ENCODE measurements at regions not wholly inside any gene's neighbourhood (a gene's known extent, or its start where the extent isn't known, plus 50 kb on each side); places are given as distances from the start of the nearest gene placed in this dataset.

DNA sequence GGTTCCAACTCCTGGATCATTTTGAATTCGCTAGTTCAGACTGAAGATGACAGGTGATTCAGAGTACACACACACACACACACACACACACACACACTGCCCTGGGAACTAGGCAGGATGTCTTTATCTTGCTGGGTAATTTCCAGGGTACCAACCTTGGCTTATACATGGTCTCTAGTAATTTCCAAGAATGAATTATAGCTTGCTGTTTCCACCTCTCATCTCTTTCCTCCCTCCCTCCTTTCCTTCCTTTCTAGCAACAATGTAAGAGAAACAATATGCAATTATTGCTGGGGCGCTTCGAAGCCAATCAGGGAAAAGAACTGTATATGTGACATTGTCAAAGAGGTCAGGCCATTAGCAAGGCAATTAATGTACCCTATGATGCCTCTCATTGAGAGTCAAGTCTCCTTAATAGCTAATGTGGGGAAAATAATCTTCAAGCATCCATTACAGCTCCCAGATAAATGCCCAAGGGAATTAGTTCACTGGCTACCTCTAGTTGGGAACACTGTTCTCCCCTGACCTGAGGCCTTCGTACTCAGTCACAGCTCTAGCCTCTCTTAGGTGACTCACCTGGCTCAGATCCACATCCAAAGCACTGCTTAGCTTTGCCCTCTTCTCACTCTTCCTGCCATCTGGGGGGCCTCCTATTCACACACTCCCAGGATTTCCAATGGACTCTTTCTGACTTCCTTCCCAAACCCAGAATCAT is 311.5 kb downstream of the PPP1R2C start:
- Histone ChIP-seq H4K20me1 (ENCODE audit: control insufficient read depth, insufficient read depth, low read depth, low read length) (no peaks in the 10 kb centered on the region), H3K27ac (ENCODE audit: low read depth, low read length) (no peak overlapping the region), H3K9me3 (ENCODE audit: control insufficient read depth, insufficient read depth, low read length) (no peaks in the 10 kb centered on the region), H3K9me2 (replicated peaks; ENCODE audit: control insufficient read depth, low read length) (no peaks in the 10 kb centered on the region), H3K4me2 (ENCODE audit: low read length) (no peak overlapping the region), H3F3A (ENCODE audit: control insufficient read depth, insufficient read depth) (no peaks in the 10 kb centered on the region), H3K36me3 (ENCODE audit: control insufficient read depth, low read length) (no peaks in the 10 kb centered on the region), H3K79me2 (ENCODE audit: control insufficient read depth, low read length) (no peaks in the 10 kb centered on the region), H3K27me3 (ENCODE audit: control insufficient read depth, low read length) (no peaks in the 10 kb centered on the region), H3K4me3 (ENCODE audit: low read length) (no peak overlapping the region), H3K4me1 (ENCODE audit: control insufficient read depth, low read length) (no peaks in the 10 kb centered on the region)
- TF ChIP-seq, protein P1, sequence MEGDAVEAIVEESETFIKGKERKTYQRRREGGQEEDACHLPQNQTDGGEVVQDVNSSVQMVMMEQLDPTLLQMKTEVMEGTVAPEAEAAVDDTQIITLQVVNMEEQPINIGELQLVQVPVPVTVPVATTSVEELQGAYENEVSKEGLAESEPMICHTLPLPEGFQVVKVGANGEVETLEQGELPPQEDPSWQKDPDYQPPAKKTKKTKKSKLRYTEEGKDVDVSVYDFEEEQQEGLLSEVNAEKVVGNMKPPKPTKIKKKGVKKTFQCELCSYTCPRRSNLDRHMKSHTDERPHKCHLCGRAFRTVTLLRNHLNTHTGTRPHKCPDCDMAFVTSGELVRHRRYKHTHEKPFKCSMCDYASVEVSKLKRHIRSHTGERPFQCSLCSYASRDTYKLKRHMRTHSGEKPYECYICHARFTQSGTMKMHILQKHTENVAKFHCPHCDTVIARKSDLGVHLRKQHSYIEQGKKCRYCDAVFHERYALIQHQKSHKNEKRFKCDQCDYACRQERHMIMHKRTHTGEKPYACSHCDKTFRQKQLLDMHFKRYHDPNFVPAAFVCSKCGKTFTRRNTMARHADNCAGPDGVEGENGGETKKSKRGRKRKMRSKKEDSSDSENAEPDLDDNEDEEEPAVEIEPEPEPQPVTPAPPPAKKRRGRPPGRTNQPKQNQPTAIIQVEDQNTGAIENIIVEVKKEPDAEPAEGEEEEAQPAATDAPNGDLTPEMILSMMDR (IDR thresholded peaks at IDR 0.05; ENCODE audit: low read depth, low read length, poor library complexity, severe bottlenecking) = no peak
- TF ChIP-seq EZH2phosphoT487 (IDR thresholded peaks at IDR 0.05; ENCODE audit: borderline replicate concordance, low read length) = no peak

DNA sequence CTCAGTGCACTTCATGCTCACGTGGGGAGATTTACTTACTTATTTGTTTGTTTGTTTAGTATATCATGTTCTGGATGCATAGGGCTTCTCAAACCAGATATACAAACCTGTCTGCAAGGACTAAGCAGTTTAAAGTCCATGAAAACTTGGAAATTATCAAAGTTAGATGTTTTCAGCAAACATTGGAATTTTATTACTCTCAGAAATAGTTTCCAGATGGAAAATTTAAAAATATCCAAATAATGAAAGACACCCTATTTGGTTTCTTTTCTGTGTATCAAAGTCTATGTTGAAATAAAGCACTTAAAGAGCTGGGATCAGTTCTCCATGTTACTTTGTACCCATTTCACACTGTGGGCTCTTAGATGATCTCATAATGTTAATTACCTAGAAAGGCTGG is 312.1 kb downstream of the PPP1R2C start:
- Histone ChIP-seq H3K79me2 (ENCODE audit: control insufficient read depth, low read length) (no peaks in the 10 kb centered on the region), H3K27ac (ENCODE audit: low read depth, low read length) (no peak overlapping the region), H3K9me2 (replicated peaks; ENCODE audit: control insufficient read depth, low read length) (no peaks in the 10 kb centered on the region), H3K27me3 (ENCODE audit: control insufficient read depth, low read length) (no peaks in the 10 kb centered on the region), H4K20me1 (ENCODE audit: control insufficient read depth, insufficient read depth, low read depth, low read length) (no peaks in the 10 kb centered on the region), H3K4me2 (ENCODE audit: low read length) (no peak overlapping the region), H3K36me3 (ENCODE audit: control insufficient read depth, low read length) (no peaks in the 10 kb centered on the region), H3K4me3 (ENCODE audit: low read length) (no peak overlapping the region), H3K9me3 (ENCODE audit: control insufficient read depth, insufficient read depth, low read length) (no peaks in the 10 kb centered on the region), H3F3A (ENCODE audit: control insufficient read depth, insufficient read depth) (no peaks in the 10 kb centered on the region), H3K4me1 (ENCODE audit: control insufficient read depth, low read length) (no peaks in the 10 kb centered on the region)
- TF ChIP-seq EZH2phosphoT487 (IDR thresholded peaks at IDR 0.05; ENCODE audit: borderline replicate concordance, low read length) = no peak
- TF ChIP-seq, protein P1 (IDR thresholded peaks at IDR 0.05; ENCODE audit: low read depth, low read length, poor library complexity, severe bottlenecking) = no peak

DNA sequence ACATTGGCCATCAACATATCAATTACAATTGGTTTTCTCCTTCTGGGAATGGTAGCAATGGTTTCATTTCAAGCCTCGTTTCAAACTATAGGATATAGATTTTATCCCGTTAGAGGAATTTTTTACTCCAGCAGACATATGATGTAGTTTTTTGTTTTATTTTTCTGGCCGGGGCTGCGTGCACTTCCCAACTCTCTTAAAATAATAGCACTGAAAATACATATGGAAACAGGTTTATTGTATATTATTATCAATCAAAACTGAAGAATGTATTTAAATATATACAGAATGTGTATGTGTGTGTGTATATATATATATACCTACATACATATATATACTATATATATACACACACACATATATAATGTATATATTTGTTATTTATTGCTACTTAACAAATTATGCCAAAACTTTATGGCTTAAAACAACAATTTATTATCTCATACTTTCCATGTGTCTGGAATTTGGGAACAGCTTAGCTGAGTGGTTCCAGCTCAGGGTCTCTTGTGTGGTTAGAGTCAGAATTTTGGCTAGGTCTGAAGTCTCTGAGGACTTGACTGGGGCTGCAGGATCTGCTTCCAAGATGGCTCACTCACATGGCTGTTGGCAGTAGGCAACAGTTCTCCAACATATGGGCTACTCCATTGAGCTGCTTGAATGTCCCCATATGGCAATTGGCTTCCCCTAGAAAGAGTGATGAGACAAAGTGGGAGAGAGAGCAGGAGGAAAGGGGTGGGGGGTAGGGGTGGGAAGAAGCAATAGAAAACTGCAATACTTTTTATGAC is 314.1 kb downstream of the PPP1R2C start:
- H3K4me2 ChIP-seq (ENCODE audit: low read length) = no peak overlapping the region
- H3K9me2 ChIP-seq (replicated peaks; ENCODE audit: control insufficient read depth, low read length) = no peaks in the 10 kb centered on the region
- H3K27me3 ChIP-seq (ENCODE audit: control insufficient read depth, low read length) = no peaks in the 10 kb centered on the region
- H3K79me2 ChIP-seq (ENCODE audit: control insufficient read depth, low read length) = no peaks in the 10 kb centered on the region
- no peaks in the 10 kb centered on the region for H3K9me3 ChIP-seq (ENCODE audit: control insufficient read depth, insufficient read depth, low read length)
- TF ChIP-seq, protein P1 (IDR thresholded peaks at IDR 0.05; ENCODE audit: low read depth, low read length, poor library complexity, severe bottlenecking) = no peak
- TF ChIP-seq EZH2phosphoT487 (IDR thresholded peaks at IDR 0.05; ENCODE audit: borderline replicate concordance, low read length) = no peak
- no peak overlapping the region for H3K4me3 ChIP-seq (ENCODE audit: low read length)
- H4K20me1 ChIP-seq (ENCODE audit: control insufficient read depth, insufficient read depth, low read depth, low read length) = no peaks in the 10 kb centered on the region
- H3K4me1 ChIP-seq (ENCODE audit: control insufficient read depth, low read length) = no peaks in the 10 kb centered on the region
- H3F3A ChIP-seq (ENCODE audit: control insufficient read depth, insufficient read depth) = no peaks in the 10 kb centered on the region
- no peaks in the 10 kb centered on the region for H3K36me3 ChIP-seq (ENCODE audit: control insufficient read depth, low read length)
- no peak overlapping the region for H3K27ac ChIP-seq (ENCODE audit: low read depth, low read length)
